RWPE1 (cell line): ENCODE measurements at regions not wholly inside any gene's neighbourhood (a gene's known extent, or its start where the extent isn't known, plus 50 kb on each side); places are given as distances from the start of the nearest gene placed in this dataset.

Experiments used
- CTCF ChIA-PET: fragments of 350-600 bp; sonication (Branson Sonifier 250); formaldehyde crosslinking; extraction: SDS; loops from one replicate; lab custom pipeline; 2021; lab: Yijun Ruan, JAX
- POLR2A ChIA-PET: fragments of 400-600 bp; formaldehyde crosslinking; extraction: SDS; loops from one replicate; lab custom pipeline; 2020; ENCODE audit warnings: antibody characterized with exemption; ENCODE audit not compliant: low non-redundant PET; lab: Yijun Ruan, JAX
- DNase-seq: peaks from one replicate; pipeline ENCODE4 v3.0.0; 2012; ENCODE audit warnings: low spot score
- H3K27ac ChIP-seq: fragments of 450-650 bp; 2 replicates; pipeline ENCODE4 v1.5.1; 2017
- CTCF ChIP-seq: fragments of 450-650 bp; conservative IDR thresholded peaks from 2 replicates; pipeline ENCODE4 v1.5.1; 2017; ENCODE audit warnings: low read depth, mild to moderate bottlenecking

GRCh38 chr15:94740469-94740868 is 509.1 kb downstream of the MCTP2 start:
- no peak for TF ChIP-seq CTCF
- POLR2A ChIA-PET = no interaction called here
- no peak overlapping the region for H3K27ac ChIP-seq
- no peak for DNase-seq
- CTCF ChIA-PET = no interaction called here

- no peak for TF ChIP-seq CTCF
- peak overlapping the region; percentile 77 for H3K27ac ChIP-seq
- CTCF ChIA-PET = no interaction called here
- DNase-seq = peak; percentile 46
- POLR2A ChIA-PET = no interaction called here
Observed at GRCh38 chr15:94743668-94744067, 512.3 kb downstream of the MCTP2 start.

- ChIA-PET POLR2A (no interaction called here), CTCF (no interaction called here)
- H3K27ac ChIP-seq = peak overlapping the region; percentile 77
- DNase-seq = no peak
- no peak for TF ChIP-seq CTCF
Observed at GRCh38 chr15:94744080-94744793, 512.9 kb downstream of the MCTP2 start.

- no peak for TF ChIP-seq CTCF
- no peak overlapping the region for H3K27ac ChIP-seq
- DNase-seq = no peak
- CTCF ChIA-PET = no interaction called here
- POLR2A ChIA-PET = no interaction called here
Observed at GRCh38 chr15:94745371-94745770, 514.0 kb downstream of the MCTP2 start.

- POLR2A ChIA-PET = no interaction called here
- TF ChIP-seq CTCF = no peak
- DNase-seq = no peak
- CTCF ChIA-PET = no interaction called here
- H3K27ac ChIP-seq = no peak overlapping the region
Observed at GRCh38 chr15:94747510-94747909, 516.1 kb downstream of the MCTP2 start.

- ChIA-PET CTCF (no interaction called here), POLR2A (no interaction called here)
- H3K27ac ChIP-seq = no peak overlapping the region; the same call in 1 of the 2 replicates
- no peak for TF ChIP-seq CTCF
- DNase-seq = no peak
Observed at GRCh38 chr15:94749811-94750617, 518.7 kb downstream of the MCTP2 start.
